ENCODE measurements at regions not wholly inside any gene's neighbourhood (a gene's known extent, or its start where the extent isn't known, plus 50 kb on each side); places are given as distances from the start of the nearest gene placed in this dataset.
A peak's percentile ranks its signal among the peaks of the same experiment; 100 is the strongest.

- Histone ChIP-seq H3K27me3 (ENCODE audit: control insufficient read depth, insufficient read depth, low read length) (peaks cover 35% of the 10 kb centered on the region), H3K4me1 (ENCODE audit: control insufficient read depth, insufficient read depth, low read length) (peaks cover 4% of the 10 kb centered on the region)
Observed at GRCh38 chr5:133881576-133882388, 86.6 kb downstream of the C5orf15 start.

DNA sequence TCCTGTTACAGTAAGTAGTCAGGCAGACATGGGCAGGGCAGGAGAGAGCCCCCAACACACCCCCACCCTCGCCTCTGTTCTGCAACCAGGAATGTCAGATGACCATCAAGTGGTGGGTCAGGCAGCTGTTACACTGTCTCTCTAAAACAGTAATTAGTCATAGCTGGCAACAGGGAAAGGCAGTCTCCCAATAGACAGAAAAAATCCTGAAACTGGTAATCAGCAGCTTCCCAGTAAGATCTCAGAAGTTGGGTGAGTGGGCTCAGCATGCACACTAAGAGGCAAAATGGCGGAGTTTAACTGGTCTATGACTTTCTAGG is 90.2 kb downstream of the C5orf15 start:
- H3K36me3 ChIP-seq (ENCODE audit: insufficient read depth, low read length): no peaks in the 10 kb centered on the region
- no peaks in the 10 kb centered on the region for H3K9me3 ChIP-seq (replicated peaks; ENCODE audit: low read length)
- peaks cover 4% of the 10 kb centered on the region for H3K4me1 ChIP-seq (ENCODE audit: control insufficient read depth, insufficient read depth, low read length)
- peaks cover 28% of the 10 kb centered on the region for H3K27me3 ChIP-seq (ENCODE audit: control insufficient read depth, insufficient read depth, low read length)
- H3K4me2 ChIP-seq (ENCODE audit: low read length): no peak overlapping the region
- no peak overlapping the region for H3K4me3 ChIP-seq (ENCODE audit: low read length)
- no peak overlapping the region for H3K9ac ChIP-seq (ENCODE audit: low read depth, low read length)

More at GRCh38 chr5:133881576-133882388, 86.6 kb downstream of the C5orf15 start:
- H3K9ac ChIP-seq (ENCODE audit: low read depth, low read length): no peak overlapping the region
- H3K36me3 ChIP-seq (ENCODE audit: insufficient read depth, low read length): no peaks in the 10 kb centered on the region
- no peak overlapping the region for H3K4me3 ChIP-seq (ENCODE audit: low read length)
- H3K9me3 ChIP-seq (replicated peaks; ENCODE audit: low read length): no peaks in the 10 kb centered on the region
- H3K4me2 ChIP-seq (ENCODE audit: low read length): no peak overlapping the region

DNA sequence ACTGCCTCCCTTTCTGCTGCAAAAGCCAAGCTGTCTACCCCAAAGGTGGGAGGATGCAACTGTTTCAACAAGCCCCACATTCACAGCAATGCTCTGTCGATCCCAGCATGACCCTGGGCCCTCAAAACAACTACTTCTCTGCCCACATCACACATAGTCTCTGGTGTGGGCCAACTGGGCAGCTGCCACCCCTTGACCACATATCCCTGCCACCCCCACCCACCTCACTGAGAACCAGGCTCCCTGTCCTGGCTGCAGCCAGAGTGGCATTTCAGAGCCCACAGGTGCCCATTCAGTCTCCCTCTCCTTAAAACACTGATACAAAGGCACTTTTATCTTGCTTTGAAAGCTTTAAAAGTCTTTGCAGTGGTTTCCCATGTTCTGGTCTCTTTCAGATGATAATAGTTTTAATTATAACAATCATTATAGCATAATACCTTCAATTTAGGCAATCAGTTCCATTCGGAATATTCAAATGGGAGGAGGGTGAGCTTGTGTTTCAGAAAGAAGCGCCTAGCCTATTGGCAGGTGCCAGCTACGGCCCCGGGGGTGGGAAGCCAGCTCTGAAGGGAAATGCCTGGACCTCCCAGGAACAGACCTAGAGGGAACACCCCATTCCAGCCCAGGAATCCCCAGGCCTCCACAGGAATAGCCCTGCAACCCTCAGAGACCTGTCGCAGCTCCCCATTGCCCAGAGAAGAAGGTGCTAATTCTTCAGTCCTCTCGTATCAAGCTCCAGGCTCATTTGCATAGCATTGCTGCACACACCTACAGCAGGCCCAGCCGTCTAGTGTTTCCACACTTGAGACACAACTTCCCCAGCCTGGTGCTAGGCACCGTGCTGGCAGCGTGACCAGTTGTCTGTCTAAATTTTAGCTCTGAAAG is 90.8 kb downstream of the C5orf15 start:
- Histone ChIP-seq H3K4me2 (ENCODE audit: low read length) (no peak overlapping the region), H3K4me1 (ENCODE audit: control insufficient read depth, insufficient read depth, low read length) (peaks cover 4% of the 10 kb centered on the region), H3K27me3 (ENCODE audit: control insufficient read depth, insufficient read depth, low read length) (peaks cover 23% of the 10 kb centered on the region), H3K9ac (ENCODE audit: low read depth, low read length) (no peak overlapping the region), H3K4me3 (ENCODE audit: low read length) (no peak overlapping the region), H3K36me3 (ENCODE audit: insufficient read depth, low read length) (no peaks in the 10 kb centered on the region), H3K9me3 (replicated peaks; ENCODE audit: low read length) (no peaks in the 10 kb centered on the region)

DNA sequence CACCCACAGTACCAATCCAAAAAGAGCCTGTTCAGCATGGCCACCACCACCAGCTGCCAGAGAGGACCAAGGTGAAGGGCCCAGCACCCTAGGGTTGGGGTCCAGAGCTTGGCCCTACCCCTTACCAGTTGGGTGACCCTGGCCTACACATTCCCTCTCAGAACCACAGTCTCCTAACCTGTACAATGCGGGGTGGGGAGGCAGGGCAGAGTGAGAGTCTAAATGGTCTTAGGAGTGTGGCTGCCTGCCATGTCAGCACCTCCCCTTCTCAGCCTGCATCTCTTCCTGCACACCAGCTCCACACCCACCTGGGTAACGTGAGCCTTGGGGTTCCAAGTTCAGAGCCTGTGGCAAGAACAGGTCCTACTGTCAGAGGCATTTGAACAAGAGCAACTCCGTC is 92.2 kb downstream of the C5orf15 start:
- no peak overlapping the region for H3K9ac ChIP-seq (ENCODE audit: low read depth, low read length)
- no peaks in the 10 kb centered on the region for H3K36me3 ChIP-seq (ENCODE audit: insufficient read depth, low read length)
- peaks cover 12% of the 10 kb centered on the region for H3K27me3 ChIP-seq (ENCODE audit: control insufficient read depth, insufficient read depth, low read length)
- no peak overlapping the region for H3K4me3 ChIP-seq (ENCODE audit: low read length)
- H3K9me3 ChIP-seq (replicated peaks; ENCODE audit: low read length): no peaks in the 10 kb centered on the region
- no peak overlapping the region for H3K4me2 ChIP-seq (ENCODE audit: low read length)
- peaks cover 4% of the 10 kb centered on the region for H3K4me1 ChIP-seq (ENCODE audit: control insufficient read depth, insufficient read depth, low read length)

DNA sequence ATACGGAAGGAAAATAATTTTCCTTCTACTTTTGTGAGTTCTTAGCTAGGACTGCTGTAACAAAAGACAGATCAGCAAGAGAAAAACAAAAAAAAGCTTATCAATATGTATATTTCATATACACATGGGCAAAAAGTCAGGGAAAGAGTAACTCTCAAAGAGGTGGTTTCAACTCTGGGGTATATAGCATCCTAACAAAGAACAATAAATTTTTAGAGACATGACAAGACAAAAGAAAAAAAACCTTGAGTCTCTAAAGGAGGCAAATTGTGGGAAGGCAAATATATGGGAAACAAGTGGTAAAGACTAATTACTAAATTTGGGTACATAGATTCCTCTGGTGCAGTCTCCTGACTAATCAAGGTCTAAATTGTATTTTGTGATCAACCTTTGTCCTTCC is 93.2 kb downstream of the C5orf15 start:
- Histone ChIP-seq H3K36me3 (ENCODE audit: insufficient read depth, low read length) (no peaks in the 10 kb centered on the region), H3K4me2 (ENCODE audit: low read length) (no peak overlapping the region), H3K4me1 (ENCODE audit: control insufficient read depth, insufficient read depth, low read length) (peaks cover 13% of the 10 kb centered on the region), H3K9ac (ENCODE audit: low read depth, low read length) (no peak overlapping the region), H3K9me3 (replicated peaks; ENCODE audit: low read length) (no peaks in the 10 kb centered on the region), H3K27me3 (ENCODE audit: control insufficient read depth, insufficient read depth, low read length) (peaks cover 18% of the 10 kb centered on the region), H3K4me3 (ENCODE audit: low read length) (no peak overlapping the region)

DNA sequence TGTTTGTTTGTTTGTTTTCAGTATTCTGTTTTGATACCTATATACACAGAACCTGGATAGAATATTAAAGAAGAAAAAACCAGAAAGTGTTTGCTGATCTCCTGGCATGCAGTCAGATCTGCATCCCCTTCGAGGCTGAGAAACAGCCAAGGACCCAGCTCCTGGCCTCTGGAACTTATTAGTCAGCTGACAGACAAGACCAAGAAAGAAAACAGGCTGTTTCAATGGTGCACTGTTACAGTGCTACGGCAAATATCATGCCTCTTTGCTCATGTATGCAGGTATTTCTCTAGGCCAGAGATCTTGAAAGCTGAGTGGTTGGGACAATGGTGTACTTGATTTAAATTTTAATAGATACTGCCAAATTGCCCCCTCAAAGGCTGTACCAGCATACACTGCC is 95.0 kb downstream of the C5orf15 start:
- Histone ChIP-seq H3K4me1 (ENCODE audit: control insufficient read depth, insufficient read depth, low read length) (peaks cover 20% of the 10 kb centered on the region), H3K36me3 (ENCODE audit: insufficient read depth, low read length) (no peaks in the 10 kb centered on the region), H3K9me3 (replicated peaks; ENCODE audit: low read length) (no peaks in the 10 kb centered on the region), H3K4me3 (ENCODE audit: low read length) (no peak overlapping the region), H3K9ac (ENCODE audit: low read depth, low read length) (no peak overlapping the region), H3K27me3 (ENCODE audit: control insufficient read depth, insufficient read depth, low read length) (peaks cover 19% of the 10 kb centered on the region), H3K4me2 (ENCODE audit: low read length) (no peak overlapping the region)

DNA sequence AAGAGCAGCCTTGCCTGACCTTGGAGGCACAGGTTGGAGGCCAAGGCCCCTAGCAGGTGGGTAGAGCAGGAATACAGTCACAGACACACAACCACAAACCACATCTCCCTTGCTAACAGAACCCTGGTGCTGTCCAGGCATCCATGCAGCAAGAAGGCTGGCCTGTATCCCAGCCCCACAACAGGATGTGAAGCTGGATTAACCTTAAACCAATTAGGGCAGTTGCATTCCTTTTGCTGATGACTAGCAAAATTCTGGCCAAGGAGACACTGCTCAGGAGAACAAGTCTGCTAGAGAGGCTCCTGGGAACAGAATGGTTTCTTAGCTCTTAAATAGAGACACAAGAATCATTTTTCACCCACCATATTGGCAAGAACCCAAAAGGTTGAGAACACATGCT is 97.8 kb downstream of the C5orf15 start:
- H3K9ac ChIP-seq (ENCODE audit: low read depth, low read length): no peak overlapping the region
- no peak overlapping the region for H3K4me3 ChIP-seq (ENCODE audit: low read length)
- no peak overlapping the region for H3K4me2 ChIP-seq (ENCODE audit: low read length)
- H3K36me3 ChIP-seq (ENCODE audit: insufficient read depth, low read length): no peaks in the 10 kb centered on the region
- peaks cover 28% of the 10 kb centered on the region for H3K27me3 ChIP-seq (ENCODE audit: control insufficient read depth, insufficient read depth, low read length)
- H3K9me3 ChIP-seq (replicated peaks; ENCODE audit: low read length): no peaks in the 10 kb centered on the region
- peaks cover 17% of the 10 kb centered on the region for H3K4me1 ChIP-seq (ENCODE audit: control insufficient read depth, insufficient read depth, low read length)

GRCh38 chr5:133869519-133870335 is 98.7 kb downstream of the C5orf15 start:
- Histone ChIP-seq H3K9ac (ENCODE audit: low read depth, low read length) (no peak overlapping the region), H3K4me3 (ENCODE audit: low read length) (no peak overlapping the region), H3K9me3 (replicated peaks; ENCODE audit: low read length) (no peaks in the 10 kb centered on the region), H3K4me1 (ENCODE audit: control insufficient read depth, insufficient read depth, low read length) (peaks cover 17% of the 10 kb centered on the region), H3K27me3 (ENCODE audit: control insufficient read depth, insufficient read depth, low read length) (peaks cover 33% of the 10 kb centered on the region), H3K36me3 (ENCODE audit: insufficient read depth, low read length) (no peaks in the 10 kb centered on the region), H3K4me2 (ENCODE audit: low read length) (peak overlapping the region; percentile 49)

GRCh38 chr5:133868946-133869518 is 99.4 kb downstream of the C5orf15 start:
- Histone ChIP-seq H3K4me3 (ENCODE audit: low read length) (no peak overlapping the region), H3K4me2 (ENCODE audit: low read length) (peak overlapping the region; percentile 49), H3K9ac (ENCODE audit: low read depth, low read length) (no peak overlapping the region), H3K9me3 (replicated peaks; ENCODE audit: low read length) (no peaks in the 10 kb centered on the region), H3K4me1 (ENCODE audit: control insufficient read depth, insufficient read depth, low read length) (peaks cover 17% of the 10 kb centered on the region), H3K36me3 (ENCODE audit: insufficient read depth, low read length) (no peaks in the 10 kb centered on the region), H3K27me3 (ENCODE audit: control insufficient read depth, insufficient read depth, low read length) (peaks cover 36% of the 10 kb centered on the region)

DNA sequence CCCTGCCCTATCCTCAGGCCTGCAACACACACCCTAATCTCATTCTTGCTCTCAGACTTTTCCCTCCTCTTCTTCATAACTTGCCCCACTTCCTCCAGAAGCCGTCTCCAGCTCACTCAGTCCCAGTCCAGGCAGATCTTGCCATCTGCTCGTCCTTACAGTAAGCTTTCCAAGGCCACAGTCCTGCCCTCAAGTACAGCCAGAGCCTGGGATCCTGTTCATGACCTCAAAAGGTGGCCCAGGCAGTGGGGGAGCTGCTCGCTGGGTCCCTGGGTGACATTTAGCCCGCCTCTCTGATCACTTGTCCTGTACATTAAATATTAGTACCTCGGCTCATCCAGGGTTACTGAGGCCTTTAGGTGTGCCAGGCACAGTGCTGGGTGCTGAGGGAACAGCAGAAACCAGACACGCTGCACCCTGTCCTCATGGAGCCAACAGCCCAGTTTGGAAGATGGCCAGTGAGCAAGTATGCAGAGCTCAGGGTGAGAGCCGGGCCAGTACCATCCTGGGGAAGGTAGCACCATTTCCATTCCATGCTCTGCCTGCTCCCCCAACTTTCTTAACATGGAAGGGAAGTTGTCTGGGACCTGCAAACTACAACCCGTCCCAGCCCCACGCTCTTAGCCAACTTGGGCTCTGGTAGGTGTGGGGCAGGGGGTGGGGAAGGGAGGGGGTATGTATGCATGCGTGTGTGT is 100.4 kb downstream of the C5orf15 start:
- H3K4me2 ChIP-seq (ENCODE audit: low read length): no peak overlapping the region
- H3K9me3 ChIP-seq (replicated peaks; ENCODE audit: low read length): no peaks in the 10 kb centered on the region
- H3K27me3 ChIP-seq (ENCODE audit: control insufficient read depth, insufficient read depth, low read length): peaks cover 45% of the 10 kb centered on the region
- no peak overlapping the region for H3K9ac ChIP-seq (ENCODE audit: low read depth, low read length)
- no peak overlapping the region for H3K4me3 ChIP-seq (ENCODE audit: low read length)
- H3K36me3 ChIP-seq (ENCODE audit: insufficient read depth, low read length): no peaks in the 10 kb centered on the region
- peaks cover 17% of the 10 kb centered on the region for H3K4me1 ChIP-seq (ENCODE audit: control insufficient read depth, insufficient read depth, low read length)
